HG03108 (cell line): ENCODE measurements at regions not wholly inside any gene's neighbourhood (a gene's known extent, or its start where the extent isn't known, plus 50 kb on each side); places are given as distances from the start of the nearest gene placed in this dataset.
"Not testable (repeated sequence)": the region's sequence is repeated elsewhere in the genome, so short reads cannot be mapped to it uniquely, and the experiment has no call there.

Experiments
- ATAC-seq: cut with Tn5 transposase; IDR thresholded peaks from one replicate; pipeline ENCODE4 v1.9.1; 2021; ENCODE audit warnings: moderate library complexity; ENCODE audit not compliant: unreplicated experiment

DNA sequence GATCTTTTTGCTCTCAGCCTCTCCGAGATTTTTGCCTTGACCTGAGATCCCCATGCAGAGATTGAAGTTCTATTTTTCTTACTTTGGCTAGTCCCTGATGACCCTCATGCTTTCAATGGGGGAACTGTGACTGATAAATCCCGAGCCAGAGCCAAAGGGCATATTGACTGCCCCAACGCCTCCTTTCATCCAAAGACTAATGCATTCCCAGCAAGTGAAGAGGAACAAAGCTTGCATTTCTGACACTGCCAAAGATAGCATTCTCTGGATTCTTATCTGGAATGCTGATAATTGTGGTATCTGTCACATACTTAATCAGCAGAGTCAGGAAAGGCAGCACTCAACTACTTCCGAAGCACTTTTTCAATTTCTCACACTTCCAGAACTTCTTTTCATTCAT lies 152.3 kb upstream of the EGLN3 start:
- ATAC-seq: no peak

DNA sequence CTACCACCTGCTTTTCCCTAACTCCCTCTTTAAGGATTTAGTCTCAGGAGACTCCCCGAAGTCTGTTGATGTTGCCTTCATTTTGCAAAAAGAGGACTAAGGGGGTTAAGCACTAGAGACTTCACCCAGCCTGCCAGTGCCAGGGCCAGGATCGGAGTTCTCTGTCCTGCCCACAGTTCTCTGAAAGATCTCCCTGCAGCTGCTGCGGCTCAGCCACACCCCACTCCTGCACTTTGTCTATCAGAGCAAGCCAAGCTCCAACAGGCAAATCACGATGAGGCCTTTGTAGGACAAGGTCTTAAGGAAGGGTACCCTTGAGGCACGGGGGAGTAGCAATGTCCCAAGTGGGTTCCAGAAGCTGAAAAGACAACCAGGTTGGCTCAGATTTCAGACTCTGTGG lies 148.8 kb upstream of the EGLN3 start:
- no peak for ATAC-seq

DNA sequence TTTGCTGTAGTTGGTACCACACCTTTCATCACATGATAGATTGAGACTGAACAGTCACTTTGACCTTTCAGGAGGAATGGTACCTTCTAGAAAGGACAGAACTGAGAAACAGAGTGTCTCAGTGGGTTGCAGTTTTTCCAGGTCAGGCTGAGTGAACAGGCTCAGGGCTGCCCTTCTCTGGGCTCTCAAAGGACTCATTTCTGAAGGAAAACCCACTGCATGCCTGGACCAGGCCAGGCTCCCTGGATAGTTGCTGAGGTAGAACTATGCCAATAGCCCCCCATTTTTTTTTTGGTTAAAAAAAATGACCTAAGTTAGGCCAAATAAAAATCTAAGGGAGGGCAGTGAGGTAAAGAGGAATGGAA lies 148.1 kb upstream of the EGLN3 start:
- no peak for ATAC-seq

DNA sequence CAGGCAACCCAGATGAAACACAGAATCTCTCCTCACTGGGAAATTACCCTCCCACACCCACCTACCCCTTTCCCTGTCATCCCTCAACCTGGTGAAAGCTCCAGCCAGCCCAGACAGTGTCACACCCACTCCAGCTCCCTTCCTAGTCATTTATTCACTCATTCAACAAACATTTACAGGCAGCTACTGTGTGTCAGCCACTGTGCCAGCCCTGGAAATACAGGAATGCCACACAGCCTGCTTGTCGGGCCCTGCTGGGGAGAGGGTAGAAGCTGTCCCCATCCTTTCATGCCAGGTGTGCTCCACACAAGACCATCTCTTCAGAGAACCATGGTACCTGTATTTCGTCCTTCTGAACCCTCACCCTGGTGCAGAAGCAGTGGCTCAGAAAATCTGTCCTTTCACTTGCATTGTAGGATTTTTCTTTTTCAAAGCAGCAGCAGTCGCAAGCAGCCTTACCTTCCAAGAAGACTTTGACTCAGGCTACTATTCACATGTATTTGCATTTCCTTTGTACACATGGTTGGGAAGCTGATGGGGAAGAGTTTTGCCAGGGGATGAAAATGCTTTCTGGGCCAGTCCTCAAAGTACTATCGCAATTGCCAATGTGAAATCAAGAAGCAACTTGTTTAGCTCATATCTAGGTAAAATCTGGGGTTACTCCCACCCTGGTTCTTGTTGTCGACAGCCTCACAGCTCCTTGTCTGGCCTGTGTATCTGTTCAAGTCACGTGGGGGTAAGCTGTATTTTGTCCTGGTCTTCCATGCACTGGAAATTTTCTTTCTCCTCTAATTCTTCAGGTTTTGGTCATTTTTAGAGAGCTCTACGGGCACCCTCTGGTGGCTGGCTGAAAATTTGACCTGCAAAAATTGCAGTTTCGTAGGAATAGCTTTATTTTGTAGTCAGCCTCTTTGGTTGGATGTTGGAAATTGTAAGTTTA lies 147.4 kb upstream of the EGLN3 start:
- no peak for ATAC-seq

DNA sequence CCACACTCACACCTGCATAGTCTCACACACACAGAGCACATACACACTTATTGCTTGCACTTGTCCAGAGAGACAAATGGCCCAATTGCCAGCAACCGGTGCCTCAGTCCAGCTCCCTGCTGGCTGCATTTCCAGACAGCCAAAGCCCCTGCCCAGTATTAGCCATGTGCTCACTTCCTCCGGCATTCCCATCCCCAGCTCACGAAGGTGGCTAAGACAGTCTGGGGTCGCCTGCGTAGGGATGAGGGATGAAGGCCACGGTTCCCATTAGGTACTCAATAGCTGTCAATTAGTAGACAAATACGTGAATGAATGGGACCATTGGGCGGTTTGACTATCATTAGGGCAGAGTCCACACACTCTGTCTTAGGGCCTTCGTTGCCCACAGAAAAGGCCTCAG lies 146.8 kb upstream of the EGLN3 start:
- no peak for ATAC-seq

DNA sequence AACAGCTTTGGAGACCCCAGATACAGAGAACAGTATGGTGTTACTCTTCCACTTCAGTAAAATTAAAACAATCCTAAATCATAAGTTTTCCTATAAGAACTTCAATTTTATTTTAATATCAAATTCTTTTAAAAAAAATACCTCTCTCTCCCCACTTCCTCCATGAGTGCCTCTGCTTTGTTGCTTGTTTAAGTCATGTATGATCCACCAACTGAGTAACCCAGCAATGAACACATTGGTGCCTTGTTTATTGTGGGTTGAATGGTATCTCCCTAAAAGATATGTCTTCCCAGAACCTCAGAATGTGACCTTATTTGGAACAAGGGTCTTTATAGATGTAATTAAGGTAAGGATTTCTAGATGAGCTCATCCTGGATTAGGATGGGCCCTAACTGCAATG lies 143.5 kb upstream of the EGLN3 start:
- ATAC-seq: no peak

DNA sequence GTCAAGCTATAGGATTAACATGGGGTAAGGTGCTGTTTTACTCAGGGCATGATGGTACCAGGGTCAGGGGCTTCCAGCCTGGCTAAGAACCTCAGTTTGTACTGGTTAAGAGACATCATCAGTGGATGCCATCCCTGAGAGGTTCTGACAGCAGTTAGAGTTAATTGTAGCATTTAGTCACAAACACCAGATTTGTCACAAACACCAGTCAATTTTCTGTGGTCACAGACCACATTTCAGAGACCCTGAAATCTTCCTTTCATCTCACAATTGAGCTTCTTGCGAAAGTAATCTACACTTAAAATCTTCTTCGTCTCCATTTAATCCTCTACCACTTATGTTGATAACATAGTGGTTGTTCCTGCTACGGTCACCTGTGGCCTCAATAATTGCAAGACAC lies 143.0 kb upstream of the EGLN3 start:
- no peak for ATAC-seq

DNA sequence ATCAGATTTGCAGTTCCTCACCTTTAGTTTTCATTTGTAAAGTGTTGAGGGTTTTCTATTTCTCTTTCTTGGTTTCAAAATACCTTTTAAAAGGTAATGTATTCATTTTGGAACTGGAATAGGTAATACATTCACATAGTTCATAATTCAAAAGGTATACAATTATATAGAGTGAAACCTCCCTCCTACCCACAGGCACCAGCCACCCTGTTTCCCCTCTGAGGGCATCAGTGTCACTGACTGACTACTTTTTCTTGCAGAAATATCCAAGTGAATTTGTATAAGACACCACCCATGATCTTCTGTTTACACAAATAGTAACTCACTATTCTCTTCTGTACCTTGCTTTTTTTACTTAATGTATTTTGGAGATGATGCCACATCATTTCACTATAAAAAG lies 139.6 kb upstream of the EGLN3 start:
- no peak for ATAC-seq

DNA sequence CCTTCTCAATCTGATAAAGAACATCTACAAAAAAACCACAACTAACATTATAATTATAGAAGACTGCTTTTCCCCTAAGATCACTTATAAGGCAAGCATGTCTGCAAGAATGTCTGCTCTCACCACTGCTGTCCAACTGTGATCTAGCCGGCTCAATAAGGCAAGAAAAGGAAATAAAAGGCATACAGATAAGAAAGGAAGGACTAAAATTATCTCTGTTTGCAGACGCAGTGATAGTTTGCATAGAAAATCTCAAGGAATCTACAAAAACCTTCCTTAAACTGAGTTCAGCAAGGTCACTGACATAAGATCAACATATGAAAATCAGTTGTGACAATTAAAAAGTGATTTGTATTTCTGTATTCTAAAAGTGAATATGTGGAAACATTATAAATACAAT lies 138.0 kb upstream of the EGLN3 start:
- ATAC-seq: no peak

DNA sequence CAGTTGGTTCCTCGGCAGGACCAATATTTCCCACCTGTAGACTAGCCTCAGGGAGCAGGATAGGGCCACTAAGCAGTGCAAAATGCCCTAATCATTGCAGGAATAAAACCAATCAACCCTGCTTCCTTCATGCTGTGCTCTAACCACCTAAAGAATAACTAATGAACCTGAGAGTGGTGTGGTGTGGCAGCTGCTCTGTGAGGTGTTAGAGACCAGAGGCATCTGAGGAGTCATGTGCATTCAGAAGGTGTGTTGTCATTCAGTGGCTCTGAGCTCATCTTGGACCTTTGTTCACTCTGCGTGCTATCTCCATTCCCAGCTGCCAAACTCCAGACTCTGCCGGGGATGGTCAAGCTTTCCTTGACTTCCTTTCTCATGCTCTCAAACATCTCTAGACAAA lies 136.7 kb upstream of the EGLN3 start:
- ATAC-seq: peak; percentile 54

DNA sequence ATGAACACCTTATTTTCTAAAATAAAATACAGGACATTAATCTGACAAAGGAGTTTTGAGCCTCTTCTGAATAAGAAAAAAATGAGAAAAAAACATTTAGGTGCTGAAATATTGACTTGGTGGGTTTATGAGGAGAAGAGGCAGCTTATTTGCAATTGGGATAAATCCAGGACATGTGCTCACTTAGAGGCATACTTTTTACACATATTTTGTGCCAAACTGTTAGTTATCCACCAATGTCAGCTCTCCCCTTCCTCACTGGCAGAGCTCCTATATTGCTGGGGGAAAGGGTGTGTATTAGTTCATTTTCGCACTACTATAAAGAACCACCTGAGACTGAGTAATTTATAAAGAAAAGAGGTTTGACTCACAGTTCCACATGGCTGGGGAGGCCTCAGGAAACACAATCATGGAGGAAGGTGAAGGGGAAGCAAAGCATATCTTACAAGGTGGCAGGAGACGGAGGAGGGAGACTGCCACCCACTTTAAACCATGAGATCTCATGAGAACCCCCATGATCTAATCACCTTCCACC lies 135.4 kb upstream of the EGLN3 start:
- no peak for ATAC-seq

DNA sequence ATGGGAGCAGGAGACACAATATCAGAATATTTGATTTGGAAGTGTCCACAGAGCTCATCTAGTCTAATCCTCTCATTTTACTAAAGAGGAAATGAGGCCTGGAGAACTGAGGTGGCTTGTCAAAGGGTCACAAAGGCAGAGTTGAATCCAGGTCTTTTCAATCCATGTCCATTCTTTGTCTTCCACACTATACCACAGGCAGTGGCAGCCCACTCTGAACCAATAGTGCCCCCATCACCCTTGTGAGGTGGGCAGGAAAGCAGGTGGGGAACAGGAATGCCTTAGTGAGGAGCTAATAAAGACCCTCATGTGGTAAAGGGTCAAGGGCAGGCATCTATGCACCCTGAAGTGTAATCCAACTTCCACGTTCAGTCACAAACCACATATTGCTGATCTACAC lies 134.8 kb upstream of the EGLN3 start:
- ATAC-seq: no peak

DNA sequence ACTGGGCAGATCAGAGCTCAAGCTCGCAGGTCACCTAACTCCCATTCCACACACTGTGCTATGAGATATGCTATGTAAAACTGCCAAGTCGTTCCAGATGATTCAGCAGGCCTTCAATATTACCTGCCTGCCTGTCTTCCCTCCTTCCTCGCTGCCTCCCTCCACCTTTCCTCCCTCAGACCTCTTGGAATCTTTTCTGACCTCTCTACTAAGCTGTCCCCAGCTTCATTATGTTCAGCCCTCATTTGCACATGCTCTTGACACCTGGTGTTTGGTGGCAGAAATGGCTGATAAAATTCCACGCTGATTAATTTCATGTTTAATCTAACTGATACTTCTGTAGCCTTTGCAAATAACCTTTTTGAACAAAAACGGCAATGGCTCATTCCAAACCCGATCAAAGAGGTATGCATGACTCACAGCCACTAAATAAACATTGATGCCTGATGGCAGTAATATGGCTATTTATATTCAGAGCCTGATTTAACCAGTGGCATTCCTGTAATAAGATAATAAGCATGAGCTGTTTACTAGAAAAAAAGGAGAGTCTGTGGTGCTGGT lies 130.8 kb upstream of the EGLN3 start:
- no peak for ATAC-seq

DNA sequence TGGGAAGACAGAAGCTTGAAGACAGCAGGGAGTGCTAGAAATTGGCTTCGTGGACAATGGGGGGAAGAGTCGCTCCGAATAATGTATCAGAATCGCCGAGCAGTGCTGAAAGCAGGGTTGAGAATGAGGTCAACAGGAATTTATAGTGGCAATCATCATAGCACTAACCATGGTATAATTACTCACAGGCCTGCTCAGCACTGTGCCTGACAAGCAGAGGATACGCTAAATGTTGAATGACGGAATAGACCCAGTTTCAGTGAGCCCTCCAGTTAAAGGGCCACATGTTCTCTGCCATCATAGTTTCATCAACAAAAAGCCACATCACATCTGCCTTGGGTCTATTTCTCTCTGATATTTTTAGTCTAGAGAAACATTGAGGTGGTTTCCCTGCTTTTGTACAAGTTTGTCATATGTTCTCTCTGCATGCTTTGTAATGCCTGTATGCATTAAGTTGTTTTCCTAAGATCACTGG lies 130.3 kb upstream of the EGLN3 start:
- ATAC-seq: no peak

DNA sequence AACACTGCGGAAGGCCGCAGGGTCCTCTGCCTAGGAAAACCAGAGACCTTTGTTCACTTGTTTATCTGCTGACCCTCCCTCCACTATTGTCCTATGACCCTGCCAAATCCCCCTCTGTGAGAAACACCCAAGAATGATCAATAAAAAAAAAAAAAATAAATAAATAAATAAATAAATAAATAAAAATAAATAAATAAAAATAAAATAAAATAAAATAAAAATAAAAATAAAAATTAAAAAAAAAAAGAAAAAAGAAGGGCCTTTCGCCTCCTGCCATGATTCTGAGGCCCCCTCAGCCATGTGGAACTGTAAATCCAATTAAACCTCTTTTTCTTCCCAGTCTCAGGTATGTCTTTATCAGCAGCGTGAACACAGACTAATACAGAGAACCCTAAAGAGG lies 128.8 kb upstream of the EGLN3 start:
- not testable (repeated sequence) for ATAC-seq

DNA sequence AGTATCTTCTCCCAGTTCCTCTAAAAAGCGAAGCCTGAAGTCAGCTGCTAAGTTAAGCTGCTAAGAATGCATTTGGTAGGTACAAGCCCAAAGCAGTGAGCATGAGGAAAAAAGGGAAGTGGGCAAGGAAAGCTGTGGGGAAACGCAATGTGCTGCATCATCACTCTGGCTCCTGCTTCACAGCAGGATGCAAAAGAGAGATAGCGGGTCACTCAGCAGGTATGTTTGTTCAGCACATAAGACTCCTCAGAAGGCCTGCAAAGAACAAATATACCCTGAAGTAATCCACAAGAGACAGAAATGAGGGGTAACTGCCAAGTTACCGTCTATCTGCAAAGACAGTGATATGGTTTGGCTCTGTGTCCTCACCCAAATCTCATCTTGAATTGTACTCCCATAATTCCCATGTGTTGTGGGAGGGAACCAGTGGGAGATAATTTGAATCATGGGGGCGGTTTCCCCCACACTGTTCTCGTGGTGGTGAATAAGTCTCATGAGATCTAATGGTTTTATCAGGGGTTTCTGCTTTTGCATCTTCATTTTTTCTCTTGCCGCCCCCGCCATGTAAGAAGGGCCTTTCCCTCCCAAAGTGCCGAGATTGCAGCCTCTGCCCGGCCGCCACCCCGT lies 127.4 kb upstream of the EGLN3 start:
- no peak for ATAC-seq

DNA sequence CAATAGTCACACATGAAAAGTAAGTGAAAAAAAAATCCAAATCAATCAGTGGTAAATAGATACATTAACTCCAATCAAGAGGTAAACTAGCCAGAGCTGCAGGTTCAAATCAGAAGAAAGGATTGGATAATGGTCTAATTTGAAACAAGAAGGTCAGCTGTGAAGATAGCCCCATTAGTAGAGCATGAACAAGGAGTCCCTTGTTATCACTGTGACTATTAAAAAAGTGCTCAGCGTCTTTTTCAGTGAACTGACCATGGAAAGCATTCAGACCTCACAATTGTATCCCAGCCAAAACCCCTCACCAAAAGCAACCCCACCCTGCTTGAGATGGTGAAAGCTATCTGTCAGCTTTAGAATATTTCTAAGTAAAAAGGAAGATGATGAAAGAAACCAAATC lies 125.0 kb upstream of the EGLN3 start:
- no peak for ATAC-seq

DNA sequence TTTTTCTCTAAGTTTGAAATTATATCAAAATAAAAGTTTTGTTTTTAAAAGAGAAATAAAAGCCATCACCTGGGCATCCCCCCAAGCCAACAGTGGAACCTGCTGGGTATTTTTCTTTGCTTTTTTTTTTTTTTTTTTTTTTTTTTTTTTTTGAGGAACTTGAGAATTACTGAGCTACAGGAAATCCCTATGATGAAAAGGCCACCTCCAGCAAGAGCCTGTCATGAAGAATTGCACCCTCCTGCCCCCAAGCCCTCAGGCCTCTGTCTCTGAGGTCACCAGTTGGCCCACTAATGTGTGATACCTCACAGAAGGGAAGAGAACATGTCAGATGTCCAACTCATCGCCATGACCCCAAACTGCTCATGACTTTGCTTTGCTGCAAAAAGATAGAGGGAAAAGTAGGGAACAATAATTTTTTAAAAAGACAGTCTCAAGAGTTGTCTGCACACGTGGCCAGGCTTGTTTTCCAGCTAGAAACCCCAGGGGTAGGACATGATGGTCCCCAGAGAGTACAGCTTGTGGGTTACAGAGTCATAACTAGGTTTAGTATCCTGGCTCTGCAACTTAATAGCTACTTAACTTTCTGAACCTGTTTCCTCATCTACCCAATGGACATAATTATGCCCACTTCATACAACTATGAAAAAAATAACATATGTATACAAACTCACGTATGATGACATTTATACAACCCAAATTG lies 124.3 kb upstream of the EGLN3 start:
- ATAC-seq: no peak

DNA sequence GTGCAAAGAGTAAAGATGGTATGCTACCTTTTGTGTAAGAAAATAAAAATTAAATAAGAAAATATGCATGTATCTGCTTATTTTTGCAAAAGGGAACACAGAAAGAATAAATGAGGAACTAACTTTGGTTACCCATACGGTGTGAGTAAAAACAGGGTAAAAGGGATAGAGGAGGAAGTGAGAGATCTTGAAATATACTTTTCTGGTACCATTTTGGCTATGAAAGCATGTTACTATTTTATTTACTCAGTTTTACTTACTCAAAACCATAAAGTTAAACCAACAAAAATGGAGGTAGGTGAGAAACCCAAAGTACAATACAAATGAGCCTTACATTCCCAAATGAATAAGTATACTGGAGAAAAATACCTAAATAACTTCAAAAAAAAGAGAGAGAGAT lies 122.0 kb upstream of the EGLN3 start:
- no peak for ATAC-seq

DNA sequence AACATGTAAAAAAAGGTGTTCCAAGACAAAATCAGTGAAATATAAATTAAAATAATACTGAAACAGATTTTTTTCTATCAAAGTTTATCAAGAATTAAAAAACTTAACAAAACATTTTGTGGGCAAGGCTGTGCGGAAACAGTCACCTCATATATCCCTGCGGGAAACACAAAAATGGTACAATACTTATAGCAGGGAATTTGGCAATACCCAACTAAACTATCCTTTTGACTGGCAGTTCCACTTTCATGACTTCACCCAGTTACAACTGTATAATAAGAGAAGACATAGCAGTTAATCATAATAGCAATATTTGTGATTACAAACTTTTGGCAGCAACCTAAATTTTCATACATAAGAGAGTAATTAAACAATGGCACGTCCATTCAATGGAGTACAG lies 121.5 kb upstream of the EGLN3 start:
- ATAC-seq: no peak

DNA sequence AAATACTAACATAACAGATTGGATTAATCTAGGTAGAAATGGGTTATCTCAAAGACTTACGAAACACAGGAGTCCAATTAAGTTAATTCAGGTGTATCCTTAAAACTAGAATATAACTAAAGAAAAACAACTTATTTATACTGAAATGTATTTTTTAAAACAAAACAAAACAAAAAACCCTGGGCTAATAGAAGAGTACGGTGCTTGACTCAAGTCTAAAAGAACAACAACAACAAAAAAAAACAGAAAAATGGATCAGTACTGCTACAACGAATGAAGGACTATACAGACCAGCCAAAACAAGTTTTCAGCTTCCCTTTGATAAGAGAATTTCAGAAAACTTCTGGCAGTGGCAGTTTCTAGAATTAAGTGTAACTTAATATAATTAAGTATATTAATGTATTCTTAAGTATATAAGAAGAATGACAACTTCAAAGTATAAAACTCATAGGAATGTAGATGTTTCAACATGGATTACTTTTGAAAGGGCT lies 120.1 kb upstream of the EGLN3 start:
- ATAC-seq: no peak
